Ovary (tissue), 7 donors: ENCODE measurements at regions not wholly inside any gene's neighbourhood (a gene's known extent, or its start where the extent isn't known, plus 50 kb on each side); places are given as distances from the start of the nearest gene placed in this dataset.

Experiments used
- DNase-seq, 5 donors: peaks; one replicate each; pipeline ENCODE4 v3.0.0-alpha.2; 2019 to 2020
- H3K27ac ChIP-seq, 2 donors: fragments of 200-600 bp; one replicate each; pipeline versions ENCODE4 v1.5.1 to v1.8.0; 2019 to 2022
- H3K27me3 ChIP-seq: fragments of 200-600 bp; one replicate; pipeline ENCODE4 v1.8.0; 2022
- H3K36me3 ChIP-seq: fragments of 200-600 bp; sonication (generic); one replicate; pipeline ENCODE4 v1.5.1; 2019
- H3K4me1 ChIP-seq: one replicate; pipeline ENCODE4 v1.8.1; 2013; ENCODE audit warnings: mild to moderate bottlenecking, moderate library complexity; ENCODE audit not compliant: insufficient read depth
- H3K4me3 ChIP-seq: fragments of 200-600 bp; sonication (generic); one replicate; pipeline ENCODE4 v1.5.1; 2017
- H3K9me3 ChIP-seq, 2 donors: fragments of 200-600 bp in 1 of 2; sonication (generic) in 1 of 2; one replicate each; pipeline versions ENCODE4 v1.5.1 to v1.8.1; 2013 to 2019; ENCODE audit warnings: mild to moderate bottlenecking in 1 of 2, moderate library complexity in 1 of 2
- EP300 ChIP-seq: sonication (generic); formaldehyde crosslinking; IDR thresholded peaks from one replicate; pipeline ENCODE4 v1.6.1; 2017; ENCODE audit warnings: antibody characterized with exemption
- POLR2A ChIP-seq: fragments of 450-650 bp; IDR thresholded peaks from one replicate; pipeline ENCODE4 v1.6.1; 2017; ENCODE audit warnings: antibody characterized with exemption, mild to moderate bottlenecking, moderate library complexity
- WGBS, 3 donors: extraction: QIAGEN DNeasy Blood & Tissue Kit in 1 of 3; methylation state at CpG; one replicate each; pipeline versions ENCODE4 v1.1.5 to v1.1.7; 2013 to 2017; 5-methylcytosine and 5-hydroxymethylcytosine counted together
- intact Hi-C, 4 donors: fragments of 100-400 bp; cut with DNase I; formaldehyde crosslinking; loops; one replicate each; pipeline versions ENCODE4 v1.11.0 to v1.15.1; 2022 to 2023
- TF ChIP-seq, protein P1 (sequence below), 3 donors: fragments of 450-650 bp in 2 of 3; fragments of 200-600 bp in 1 of 3; IDR thresholded peaks; one replicate each; pipeline versions ENCODE4 v1.5.1 to v1.8.0; 2016 to 2022; ENCODE audit warnings: antibody characterized with exemption in 3 of 3, mild to moderate bottlenecking in 1 of 3
- donor health status: DM: no; HTN: no; CAD: no; lungs with moderate emphysema.
- donor health status: DM: no; HTN: no; CAD: no.
- donor health status: Bipolar disorder and iron deficiency.
- donor health status: DM: no; HTN: no; CAD: no.
- donor health status: DM: yes; HTN: yes; CAD: no.

DNA sequence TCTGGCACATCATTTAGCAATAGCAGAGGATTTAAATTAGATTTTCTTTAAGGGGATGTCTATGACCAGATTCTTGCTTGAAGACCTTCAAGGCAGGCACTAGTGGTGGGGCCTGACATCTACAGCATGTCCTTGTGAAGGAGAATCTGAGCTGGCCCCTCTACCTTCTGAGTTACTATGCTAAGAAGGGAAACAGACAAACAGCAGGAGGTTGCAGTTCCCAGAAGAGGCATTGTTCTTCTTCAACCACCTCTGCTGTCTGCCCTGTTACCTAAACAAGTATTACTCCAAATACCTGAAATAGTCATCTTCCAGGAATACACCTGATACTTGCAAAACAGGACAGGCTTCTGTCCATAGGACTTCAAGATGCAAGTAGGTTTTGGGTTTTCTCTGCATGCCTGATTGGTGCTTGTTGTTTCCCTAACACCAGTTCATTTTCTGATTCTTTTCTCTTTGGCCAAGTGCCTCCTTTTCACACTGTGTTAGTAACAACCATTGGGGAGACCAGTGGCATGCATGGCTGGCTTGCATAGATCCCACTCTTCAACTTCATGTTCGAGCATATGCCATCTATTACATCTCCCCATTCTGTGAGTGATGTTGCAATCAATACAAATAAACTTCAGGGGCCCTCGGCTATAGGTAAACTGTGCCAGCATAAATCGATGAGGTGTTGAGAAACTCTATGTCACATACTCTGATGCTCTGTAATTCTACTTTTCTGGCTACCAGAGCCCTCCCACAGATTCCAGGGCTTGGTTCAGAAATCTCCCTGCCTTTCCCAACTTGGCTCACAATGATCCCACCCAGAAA lies 93.0 kb upstream of the DUSP10 start:
- 83 to 92% (median 84%) methylated on average over 3 of the region's 3 CpGs for WGBS, 3 donors
- TF ChIP-seq EP300 (no peak), POLR2A (no peak)
- TF ChIP-seq, protein P1, sequence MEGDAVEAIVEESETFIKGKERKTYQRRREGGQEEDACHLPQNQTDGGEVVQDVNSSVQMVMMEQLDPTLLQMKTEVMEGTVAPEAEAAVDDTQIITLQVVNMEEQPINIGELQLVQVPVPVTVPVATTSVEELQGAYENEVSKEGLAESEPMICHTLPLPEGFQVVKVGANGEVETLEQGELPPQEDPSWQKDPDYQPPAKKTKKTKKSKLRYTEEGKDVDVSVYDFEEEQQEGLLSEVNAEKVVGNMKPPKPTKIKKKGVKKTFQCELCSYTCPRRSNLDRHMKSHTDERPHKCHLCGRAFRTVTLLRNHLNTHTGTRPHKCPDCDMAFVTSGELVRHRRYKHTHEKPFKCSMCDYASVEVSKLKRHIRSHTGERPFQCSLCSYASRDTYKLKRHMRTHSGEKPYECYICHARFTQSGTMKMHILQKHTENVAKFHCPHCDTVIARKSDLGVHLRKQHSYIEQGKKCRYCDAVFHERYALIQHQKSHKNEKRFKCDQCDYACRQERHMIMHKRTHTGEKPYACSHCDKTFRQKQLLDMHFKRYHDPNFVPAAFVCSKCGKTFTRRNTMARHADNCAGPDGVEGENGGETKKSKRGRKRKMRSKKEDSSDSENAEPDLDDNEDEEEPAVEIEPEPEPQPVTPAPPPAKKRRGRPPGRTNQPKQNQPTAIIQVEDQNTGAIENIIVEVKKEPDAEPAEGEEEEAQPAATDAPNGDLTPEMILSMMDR (IDR thresholded peaks at IDR 0.05), result no peak
- H3K27me3 ChIP-seq, result no peaks in the 10 kb centered on the region
- H3K36me3 ChIP-seq, result no peaks in the 10 kb centered on the region
- H3K4me3 ChIP-seq, result no peak overlapping the region
- DNase-seq, result no peak
- H3K4me1 ChIP-seq, result no peaks in the 10 kb centered on the region
- intact Hi-C loops, result no loop called here
- H3K27ac ChIP-seq, result no peak overlapping the region
- no peaks in the 10 kb centered on the region for H3K9me3 ChIP-seq

DNA sequence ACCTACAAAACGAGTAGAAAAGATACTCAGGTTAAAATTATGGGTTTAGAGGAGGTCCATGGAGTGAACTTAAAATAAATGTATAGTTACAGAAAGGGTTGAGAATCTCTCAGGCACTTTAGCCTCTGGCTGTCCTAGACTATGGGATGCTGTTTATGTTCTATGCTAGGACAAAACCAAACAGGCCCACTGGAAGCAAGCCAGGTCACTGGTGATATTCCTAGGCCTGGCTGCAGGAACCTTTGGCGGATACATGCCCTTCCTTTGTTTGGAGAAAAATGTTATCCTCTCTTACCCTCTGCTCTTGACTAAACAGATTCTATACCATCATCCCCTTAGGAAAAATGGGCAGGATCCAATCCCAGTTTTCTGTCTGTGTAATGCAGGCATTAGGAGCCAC lies 90.7 kb upstream of the DUSP10 start:
- Histone ChIP-seq H3K9me3 (no peaks in the 10 kb centered on the region), H3K4me1 (no peaks in the 10 kb centered on the region), H3K4me3 (no peak overlapping the region), H3K27ac (no peak overlapping the region), H3K27me3 (no peaks in the 10 kb centered on the region), H3K36me3 (no peaks in the 10 kb centered on the region)
- intact Hi-C loops, result no loop called here
- TF ChIP-seq EP300 (no peak), POLR2A (no peak)
- TF ChIP-seq, protein P1 (IDR thresholded peaks at IDR 0.05), result no peak
- 50 to 71% (median 56%) methylated on average over 2 of the region's 2 CpGs for WGBS, 3 donors
- DNase-seq, result no peak

DNA sequence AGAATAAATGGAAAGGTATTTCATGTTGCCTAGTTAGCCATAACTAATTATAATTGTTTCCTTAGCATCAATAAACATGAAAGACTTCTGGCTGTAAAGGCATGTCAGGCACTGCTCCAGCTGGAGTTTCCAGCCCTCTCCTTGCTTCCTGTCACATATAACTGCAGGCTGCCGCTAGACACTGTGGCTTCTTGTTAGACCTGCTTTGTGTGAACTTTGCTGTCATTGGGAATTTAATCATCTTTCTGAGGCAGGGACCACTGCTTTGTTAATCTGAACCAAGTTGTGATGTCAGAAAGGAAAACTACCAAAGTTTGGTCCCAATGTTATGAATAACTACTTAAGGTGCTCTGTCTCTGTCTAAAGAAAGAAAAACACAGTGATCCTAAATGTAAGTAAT lies 90.3 kb upstream of the DUSP10 start:
- Histone ChIP-seq H3K27ac (no peak overlapping the region), H3K9me3 (no peaks in the 10 kb centered on the region), H3K4me1 (no peaks in the 10 kb centered on the region), H3K27me3 (no peaks in the 10 kb centered on the region), H3K36me3 (no peaks in the 10 kb centered on the region), H3K4me3 (no peak overlapping the region)
- no peak for DNase-seq
- intact Hi-C loops, result no loop called here
- 46 to 69% (median 55%) methylated on average over 1 of the region's 1 CpG for WGBS, 3 donors
- no peak for TF ChIP-seq EP300

- H3K27ac ChIP-seq, result no peak overlapping the region
- H3K36me3 ChIP-seq, result no peaks in the 10 kb centered on the region
- H3K27me3 ChIP-seq, result no peaks in the 10 kb centered on the region
- H3K4me1 ChIP-seq, result no peaks in the 10 kb centered on the region
- 54 to 58% (median 55%) methylated on average over 5 of the region's 5 CpGs for WGBS, 3 donors
- intact Hi-C loops, result no loop called here
- no peaks in the 10 kb centered on the region for H3K9me3 ChIP-seq
- TF ChIP-seq, protein P1 (IDR thresholded peaks at IDR 0.05), result no peak
- no peak for TF ChIP-seq POLR2A
- no peak for TF ChIP-seq EP300
- DNase-seq, result no peak
- no peak overlapping the region for H3K4me3 ChIP-seq
These were observed 87.6 kb upstream of the DUSP10 start for GRCh38 chr1:221829327-221830015.

DNA sequence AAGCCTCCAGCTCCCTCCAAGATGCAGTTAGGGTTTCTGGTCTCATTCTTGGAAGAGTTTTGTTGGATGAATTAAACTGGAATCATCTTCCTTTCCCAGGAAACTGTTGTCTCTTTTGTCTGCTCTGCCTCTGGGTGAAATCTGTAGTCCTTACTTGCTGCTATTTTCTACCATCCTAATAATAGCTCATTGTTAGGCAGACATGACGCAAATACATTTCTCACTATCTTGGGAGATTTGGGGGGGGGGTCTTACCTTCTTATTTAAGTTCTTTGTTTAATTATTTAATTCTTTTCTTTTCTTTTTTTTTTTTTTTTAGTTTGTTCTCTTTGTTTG lies 85.4 kb upstream of the DUSP10 start:
- intact Hi-C loops, result no loop called here
- Histone ChIP-seq H3K9me3 (no peaks in the 10 kb centered on the region), H3K4me1 (no peaks in the 10 kb centered on the region), H3K27me3 (no peaks in the 10 kb centered on the region), H3K36me3 (no peaks in the 10 kb centered on the region), H3K27ac (no peak overlapping the region), H3K4me3 (no peak overlapping the region)
- DNase-seq, result no peak
- 70 to 90% (median 80%) methylated on average over 1 of the region's 1 CpG for WGBS, 3 donors
- TF ChIP-seq EP300 (no peak), POLR2A (no peak)
- TF ChIP-seq, protein P1 (IDR thresholded peaks at IDR 0.05), result no peak
